HG03159 (cell line): ENCODE measurements at regions not wholly inside any gene's neighbourhood (a gene's known extent, or its start where the extent isn't known, plus 50 kb on each side); places are given as distances from the start of the nearest gene placed in this dataset.

ENCODE experiments used
- ATAC-seq: cut with Tn5 transposase; IDR thresholded peaks from one replicate; pipeline ENCODE4 v1.9.1; 2021; ENCODE audit warnings: mild to moderate bottlenecking, moderate library complexity; ENCODE audit not compliant: unreplicated experiment

GRCh38 chr2:5985536-5986385 is 293.6 kb downstream of the SOX11 start:
- no peak for ATAC-seq

- ATAC-seq: no peak
These were observed 294.9 kb downstream of the SOX11 start for GRCh38 chr2:5986801-5987787.

GRCh38 chr2:5988120-5988519 is 295.9 kb downstream of the SOX11 start:
- no peak for ATAC-seq

- ATAC-seq: no peak
These were observed 297.9 kb downstream of the SOX11 start for GRCh38 chr2:5990086-5990485.

- ATAC-seq: no peak
These were observed 299.3 kb downstream of the SOX11 start for GRCh38 chr2:5991305-5991968.

GRCh38 chr2:5995832-5996231 is 303.6 kb downstream of the SOX11 start:
- no peak for ATAC-seq

- no peak for ATAC-seq
These were observed 316.0 kb downstream of the SOX11 start for GRCh38 chr2:6008186-6008585.

- ATAC-seq: no peak
These were observed 316.5 kb downstream of the SOX11 start for GRCh38 chr2:6008726-6009125.

- ATAC-seq: no peak
These were observed 318.0 kb downstream of the SOX11 start for GRCh38 chr2:6010163-6010562.

- no peak for ATAC-seq
These were observed 319.7 kb downstream of the SOX11 start for GRCh38 chr2:6011921-6012320.

GRCh38 chr2:6017736-6018286 is 325.6 kb downstream of the SOX11 start:
- no peak for ATAC-seq

GRCh38 chr2:6024229-6024628 is 332.0 kb downstream of the SOX11 start:
- ATAC-seq: no peak

- ATAC-seq: no peak
These were observed 332.6 kb downstream of the SOX11 start for GRCh38 chr2:6024784-6025183.

GRCh38 chr2:6025391-6025790 is 333.2 kb downstream of the SOX11 start:
- ATAC-seq: no peak

- no peak for ATAC-seq
These were observed 334.9 kb downstream of the SOX11 start for GRCh38 chr2:6027066-6027465.

GRCh38 chr2:6031200-6031867 is 339.1 kb downstream of the SOX11 start:
- ATAC-seq: no peak

GRCh38 chr2:6036211-6036610 is 344.0 kb downstream of the SOX11 start:
- no peak for ATAC-seq

GRCh38 chr2:6043238-6043637 is 351.1 kb downstream of the SOX11 start:
- no peak for ATAC-seq

- ATAC-seq: no peak
These were observed 360.5 kb downstream of the SOX11 start for GRCh38 chr2:6052649-6053048.

- ATAC-seq: no peak
These were observed 361.6 kb downstream of the SOX11 start for GRCh38 chr2:6053743-6054142.
